ENCODE measurements at regions not wholly inside any gene's neighbourhood (a gene's known extent, or its start where the extent isn't known, plus 50 kb on each side); places are given as distances from the start of the nearest gene placed in this dataset.

GRCh38 chr18:44013871-44014270, 666.8 kb upstream of the SETBP1 start:
- DNase-seq = no peak

DNA sequence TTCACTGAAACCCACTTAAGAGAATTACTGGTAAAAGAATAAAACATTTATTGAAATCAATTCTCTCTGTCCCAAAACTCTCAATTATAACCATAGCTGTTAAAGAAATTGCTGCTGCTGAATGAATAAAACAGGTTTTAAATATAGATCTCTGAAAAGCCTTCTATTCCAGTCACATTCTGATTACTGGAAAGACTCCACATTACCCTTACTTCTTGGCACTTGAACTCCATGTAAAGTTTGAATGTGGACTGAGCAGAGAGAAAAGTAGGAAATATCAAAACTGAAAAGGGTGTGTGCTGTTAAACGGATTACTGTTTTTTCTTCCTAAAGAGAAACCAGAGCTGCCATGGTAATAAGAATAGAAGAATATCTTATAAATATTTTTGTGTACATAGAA, 655.3 kb upstream of the SETBP1 start:
- DNase-seq = no peak

DNA sequence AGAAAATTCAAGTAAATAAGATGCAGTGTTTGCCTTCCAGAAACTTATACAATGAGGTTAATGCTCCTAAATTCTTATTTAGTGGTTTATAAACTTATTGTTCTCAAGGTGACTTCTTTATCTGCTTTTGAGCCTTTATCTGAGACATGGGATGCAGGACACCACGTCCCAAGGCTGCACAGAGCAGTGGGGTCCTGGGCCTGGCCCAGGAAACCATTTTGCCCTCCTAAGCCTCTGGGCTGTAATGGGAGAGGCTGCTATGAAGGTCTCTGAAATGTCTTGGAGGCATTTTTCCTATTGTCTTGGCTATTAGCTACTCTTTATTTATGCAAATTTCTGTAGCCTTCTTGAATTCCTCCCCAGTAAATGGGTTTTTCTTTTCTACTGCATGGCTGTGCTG, 652.6 kb upstream of the SETBP1 start:
- DNase-seq = no peak

GRCh38 chr18:44031063-44031462, 649.6 kb upstream of the SETBP1 start:
- DNase-seq = no peak

- no peak for DNase-seq
Observed at GRCh38 chr18:44033144-44033701, 647.5 kb upstream of the SETBP1 start.

GRCh38 chr18:44035554-44035953, 645.1 kb upstream of the SETBP1 start:
- no peak for DNase-seq

DNA sequence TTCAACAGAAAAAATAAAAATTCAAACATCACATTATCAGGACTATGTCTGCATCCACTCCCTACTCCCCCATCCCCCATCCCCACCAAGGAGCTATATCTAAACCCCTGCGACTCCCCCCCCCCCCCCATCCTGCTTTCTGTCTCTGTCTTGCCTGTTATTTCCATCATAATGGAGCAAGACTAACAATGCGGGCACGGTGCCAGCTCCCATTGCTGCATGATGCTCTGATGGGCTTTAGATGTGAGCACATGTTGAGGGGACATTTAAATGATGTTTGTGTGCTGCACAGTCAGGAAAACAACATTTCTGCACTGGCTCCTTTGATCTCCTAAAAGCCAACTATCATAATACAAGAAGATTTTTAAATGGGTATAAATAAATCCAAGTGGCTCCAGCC, 644.2 kb upstream of the SETBP1 start:
- DNase-seq = no peak

- no peak for DNase-seq
Observed at GRCh38 chr18:44039216-44039615, 641.5 kb upstream of the SETBP1 start.

DNA sequence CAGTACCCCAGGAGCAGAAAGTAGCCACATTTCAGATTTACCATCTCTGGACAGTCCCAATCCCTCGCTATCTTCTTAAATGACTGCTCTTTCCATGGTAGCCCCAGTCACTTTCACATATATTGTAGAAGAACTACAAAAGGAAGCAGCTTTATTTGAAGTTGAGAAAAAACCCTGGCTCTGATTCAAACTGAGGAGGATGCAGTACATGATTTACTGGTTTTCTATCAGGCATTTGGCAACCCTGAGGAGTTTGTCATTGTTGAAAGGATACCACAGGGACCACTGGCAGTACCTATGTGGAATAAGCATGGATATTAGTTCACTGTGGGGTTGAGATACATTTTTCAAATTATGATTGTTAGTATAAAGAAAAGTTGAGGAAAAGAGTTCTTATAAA, 640.9 kb upstream of the SETBP1 start:
- DNase-seq = no peak

DNA sequence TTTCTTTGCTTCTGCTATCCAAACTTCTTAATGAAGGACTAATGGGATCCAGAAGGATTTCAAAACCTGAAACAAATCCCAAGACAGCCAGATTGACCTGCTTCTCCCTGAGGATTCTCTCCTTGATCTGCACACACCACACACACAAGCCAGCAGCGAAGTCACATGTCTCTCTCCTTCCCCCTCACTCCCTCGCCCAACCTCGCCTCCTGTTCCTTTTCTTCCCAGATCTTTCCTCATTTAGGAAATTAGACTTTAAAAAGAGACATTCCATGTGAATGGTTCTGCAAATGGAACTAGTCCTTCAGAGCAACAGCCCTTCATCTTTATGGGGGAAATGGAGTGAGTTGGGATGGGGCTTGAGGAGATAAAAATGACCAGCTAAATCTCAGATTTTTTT, 639.1 kb upstream of the SETBP1 start:
- no peak for DNase-seq

DNA sequence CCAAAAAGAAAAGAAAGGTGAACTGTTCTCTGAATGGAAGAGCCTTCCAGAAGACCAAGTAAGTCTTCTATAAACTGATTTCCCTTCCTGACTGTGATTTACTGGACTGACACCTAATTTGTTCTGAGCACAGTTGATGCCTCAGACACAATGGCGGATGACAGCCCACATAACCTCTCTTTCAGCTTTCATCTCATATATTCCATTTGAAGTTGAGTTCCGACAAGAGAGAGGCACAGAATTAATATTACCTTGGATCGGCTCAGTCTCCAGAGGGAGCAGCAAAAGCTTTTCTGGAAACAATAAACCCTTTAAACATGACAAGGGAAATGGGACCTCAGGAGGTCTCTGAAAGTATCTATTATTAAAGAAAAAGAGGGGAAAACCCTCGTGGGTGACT, 638.7 kb upstream of the SETBP1 start:
- no peak for DNase-seq

- no peak for DNase-seq
Observed at GRCh38 chr18:44046376-44046975, 634.2 kb upstream of the SETBP1 start.

GRCh38 chr18:44047585-44047984, 633.1 kb upstream of the SETBP1 start:
- DNase-seq = no peak

DNA sequence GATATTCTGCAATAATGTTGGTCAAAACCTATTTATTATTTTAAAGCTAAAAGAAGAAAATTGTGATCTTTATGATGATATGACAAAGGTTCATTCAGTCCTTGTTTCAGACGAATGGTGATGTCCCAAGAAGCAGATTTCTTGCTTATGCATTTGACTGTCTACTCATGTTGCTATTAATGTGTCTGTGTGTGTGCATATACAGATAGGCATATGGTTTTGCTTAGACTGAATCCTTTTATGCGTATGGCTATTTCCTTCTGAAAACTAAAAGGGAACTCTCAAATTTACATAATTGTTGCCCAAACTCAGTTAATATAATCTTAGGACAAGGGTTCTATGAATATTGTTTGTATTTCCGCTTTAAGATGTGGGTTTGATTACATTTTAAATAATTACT, 632.3 kb upstream of the SETBP1 start:
- no peak for DNase-seq

GRCh38 chr18:44048846-44049245, 631.8 kb upstream of the SETBP1 start:
- no peak for DNase-seq

DNA sequence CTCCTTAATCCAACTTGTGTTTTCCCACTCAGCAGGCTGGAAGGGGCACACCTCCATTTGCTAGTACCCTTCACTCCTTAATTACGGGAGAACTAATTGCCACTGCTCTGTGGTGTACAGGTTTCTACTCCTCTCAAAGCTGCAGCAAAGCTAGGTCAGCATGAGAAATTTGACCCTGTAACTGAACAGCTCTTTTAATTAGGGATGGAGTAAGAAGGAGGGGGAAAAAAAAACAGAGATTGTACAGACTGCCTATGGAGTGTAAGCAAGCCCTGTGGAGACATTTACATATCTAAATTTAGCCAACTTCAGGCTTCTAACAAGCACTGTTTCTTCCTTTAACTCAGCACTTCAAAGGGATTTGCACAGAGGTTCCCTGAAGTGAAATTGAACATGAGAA, 629.7 kb upstream of the SETBP1 start:
- no peak for DNase-seq

- DNase-seq = no peak
Observed at GRCh38 chr18:44054514-44054913, 626.2 kb upstream of the SETBP1 start.

- DNase-seq = no peak
Observed at GRCh38 chr18:44060197-44060596, 620.5 kb upstream of the SETBP1 start.

DNA sequence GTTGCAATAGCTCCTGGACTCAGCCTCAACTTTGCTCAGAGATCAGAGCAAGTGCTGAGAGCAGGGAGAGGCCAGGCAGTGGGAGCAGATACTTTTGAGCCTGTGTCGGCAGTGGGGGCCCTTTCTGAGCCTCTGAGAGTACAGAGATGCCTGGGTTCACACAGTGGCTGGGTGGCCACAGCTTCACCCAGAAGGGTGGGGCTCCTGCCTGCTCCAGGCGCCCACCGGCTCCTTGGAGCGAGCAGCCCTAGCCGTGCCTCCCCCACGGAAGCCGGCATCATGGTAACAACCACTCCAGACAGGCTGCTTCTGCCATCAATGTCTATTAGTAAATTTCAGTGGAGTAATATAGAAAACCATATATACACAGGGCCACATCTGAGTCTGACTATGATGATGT, 619.2 kb upstream of the SETBP1 start:
- no peak for DNase-seq

DNA sequence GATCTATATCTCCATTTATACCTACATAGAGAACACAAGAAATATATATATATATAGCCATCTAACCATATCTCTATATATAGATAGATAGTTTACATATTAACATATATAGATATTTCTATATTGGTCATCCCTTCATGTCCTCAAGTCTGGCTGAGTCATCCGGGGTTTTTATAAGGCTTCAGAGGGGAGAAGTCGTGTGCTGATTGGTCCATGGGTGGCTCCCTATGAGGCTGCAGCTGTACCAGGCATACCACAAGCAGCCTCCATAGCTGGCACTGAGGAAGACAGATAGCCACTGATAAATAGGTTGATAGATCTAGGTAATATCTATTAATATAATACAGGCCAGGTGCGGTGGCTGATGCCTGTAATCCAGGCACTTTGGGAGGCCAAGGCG, 618.3 kb upstream of the SETBP1 start:
- no peak for DNase-seq

DNA sequence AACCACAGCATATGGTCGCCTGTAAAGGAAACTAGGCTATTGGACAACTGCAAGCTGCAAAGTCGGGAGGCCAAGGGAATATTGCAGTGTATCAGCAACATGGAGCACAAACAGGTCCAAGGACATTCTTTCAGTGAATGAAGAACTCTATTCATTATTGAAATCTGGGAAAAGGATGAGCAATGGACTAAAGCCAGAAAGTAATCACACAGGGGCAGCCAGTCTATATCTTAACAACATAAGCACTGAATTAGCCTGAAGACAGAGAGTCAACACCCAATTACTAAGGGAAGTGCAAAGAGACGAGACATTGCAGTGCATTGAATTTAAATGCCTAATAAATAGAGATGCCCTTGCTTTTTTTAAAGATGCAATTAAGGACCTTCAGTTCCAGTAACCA, 615.5 kb upstream of the SETBP1 start:
- no peak for DNase-seq

- DNase-seq = no peak
Observed at GRCh38 chr18:44066541-44066940, 614.1 kb upstream of the SETBP1 start.

- DNase-seq = no peak
Observed at GRCh38 chr18:44067186-44067585, 613.5 kb upstream of the SETBP1 start.

DNA sequence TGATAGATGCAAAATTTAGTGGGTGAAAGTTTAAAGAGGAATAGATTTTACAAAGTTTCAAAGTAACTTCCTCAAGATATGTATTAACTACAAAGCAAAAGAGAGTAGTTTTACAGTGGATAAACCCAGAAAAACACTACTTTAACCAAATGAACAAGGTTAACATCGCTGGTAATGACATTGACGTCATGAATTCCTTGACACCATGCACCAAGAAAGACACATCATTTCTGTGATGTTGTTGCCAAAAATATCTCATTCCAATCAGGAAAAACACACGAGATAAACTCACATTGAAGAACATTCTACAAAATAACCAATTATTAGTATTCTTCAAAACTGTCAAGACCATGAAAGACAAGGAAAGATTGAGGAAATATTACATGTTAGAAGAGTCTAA, 605.6 kb upstream of the SETBP1 start:
- no peak for DNase-seq

GRCh38 chr18:44079606-44080005, 601.1 kb upstream of the SETBP1 start:
- DNase-seq = no peak

GRCh38 chr18:44080054-44080453, 600.6 kb upstream of the SETBP1 start:
- DNase-seq = no peak

Measured in GDM1 (cell line).